PFSK-1 (cell line): ENCODE measurements at regions not wholly inside any gene's neighbourhood (a gene's known extent, or its start where the extent isn't known, plus 50 kb on each side); places are given as distances from the start of the nearest gene placed in this dataset.

Source experiments
- FOXP2 ChIP-seq: optimal IDR thresholded peaks from 2 replicates; pipeline ENCODE3; 2011; ENCODE audit warnings: borderline replicate concordance, control low read depth, inconsistent platforms; ENCODE audit not compliant: insufficient read depth; ENCODE audit errors: extremely low read length, extremely low read depth
- POLR2AphosphoS5 ChIP-seq: IDR thresholded peaks from 2 replicates; pipeline ENCODE4 v1.6.1; 2012; ENCODE audit warnings: low read depth, mild to moderate bottlenecking, control low read depth, low read length, moderate library complexity
- SIN3A ChIP-seq: IDR thresholded peaks from 2 replicates; pipeline ENCODE4 v1.6.1; 2012; ENCODE audit warnings: mild to moderate bottlenecking, low read length, moderate library complexity, borderline replicate concordance; ENCODE audit not compliant: insufficient read depth
- TAF1 ChIP-seq: IDR thresholded peaks from 2 replicates; pipeline ENCODE4 v1.6.1; 2012; ENCODE audit warnings: low read length, control low read depth, borderline replicate concordance; ENCODE audit not compliant: insufficient read depth
- TF ChIP-seq, protein P1 (sequence below), 2 experiments: IDR thresholded peaks; 2 replicates each; pipeline versions ENCODE4 v1.6.1 to v1.8.0; 2011 to 2012; ENCODE audit warnings: low read depth in 2 of 2, low read length in 2 of 2, control low read depth in 1 of 2, inconsistent platforms in 1 of 2, mild to moderate bottlenecking in 1 of 2, moderate library complexity in 1 of 2; ENCODE audit not compliant: insufficient read depth in 1 of 2

DNA sequence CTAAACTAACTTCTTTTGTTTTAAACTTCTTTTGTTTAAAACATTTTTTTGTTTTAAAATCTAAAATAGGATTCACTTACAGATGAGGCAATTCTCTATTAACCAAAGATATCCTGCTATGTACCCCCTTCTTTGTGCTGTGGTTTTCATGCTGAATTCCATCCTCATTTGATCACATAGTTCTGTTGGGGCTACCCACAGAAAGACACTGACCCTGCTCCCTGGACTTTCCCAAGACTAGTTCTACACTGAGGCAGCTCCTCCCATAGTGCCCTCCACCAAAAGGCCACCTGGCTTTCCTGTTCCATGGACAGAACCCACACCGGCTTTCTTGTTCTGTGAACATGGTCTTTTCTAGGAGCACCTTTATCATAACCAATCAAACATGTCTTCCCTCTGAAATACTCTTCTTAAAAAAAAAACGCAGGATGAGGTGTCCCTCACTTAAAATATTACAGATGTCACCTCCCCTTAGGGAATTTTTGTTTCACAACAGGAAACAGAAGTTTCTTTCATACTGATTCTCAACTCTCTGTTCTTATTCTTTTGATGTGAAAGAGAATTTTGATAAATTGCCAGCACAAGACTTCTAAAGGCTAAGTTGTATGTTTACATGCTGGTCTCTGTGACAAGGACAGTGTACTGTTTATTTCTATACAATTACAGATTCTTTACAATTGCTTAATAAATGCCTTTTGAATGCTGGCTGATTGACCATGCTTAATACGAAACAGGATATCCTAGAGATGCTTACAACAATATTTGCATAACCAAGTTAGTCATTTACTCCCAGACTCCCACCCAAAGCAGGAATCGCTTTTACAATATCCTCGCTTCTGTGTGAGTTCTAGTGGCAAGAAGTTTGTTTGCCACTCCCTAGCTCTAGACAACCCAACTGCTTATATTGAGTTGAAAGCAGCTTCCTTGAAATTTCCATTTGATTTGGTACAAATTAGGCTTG is 300.4 kb downstream of the DTWD2 start:
- no peak for TF ChIP-seq FOXP2
- TF ChIP-seq POLR2AphosphoS5 = no peak
- TF ChIP-seq TAF1 = no peak
- no peak for TF ChIP-seq SIN3A
- TF ChIP-seq, protein P1, sequence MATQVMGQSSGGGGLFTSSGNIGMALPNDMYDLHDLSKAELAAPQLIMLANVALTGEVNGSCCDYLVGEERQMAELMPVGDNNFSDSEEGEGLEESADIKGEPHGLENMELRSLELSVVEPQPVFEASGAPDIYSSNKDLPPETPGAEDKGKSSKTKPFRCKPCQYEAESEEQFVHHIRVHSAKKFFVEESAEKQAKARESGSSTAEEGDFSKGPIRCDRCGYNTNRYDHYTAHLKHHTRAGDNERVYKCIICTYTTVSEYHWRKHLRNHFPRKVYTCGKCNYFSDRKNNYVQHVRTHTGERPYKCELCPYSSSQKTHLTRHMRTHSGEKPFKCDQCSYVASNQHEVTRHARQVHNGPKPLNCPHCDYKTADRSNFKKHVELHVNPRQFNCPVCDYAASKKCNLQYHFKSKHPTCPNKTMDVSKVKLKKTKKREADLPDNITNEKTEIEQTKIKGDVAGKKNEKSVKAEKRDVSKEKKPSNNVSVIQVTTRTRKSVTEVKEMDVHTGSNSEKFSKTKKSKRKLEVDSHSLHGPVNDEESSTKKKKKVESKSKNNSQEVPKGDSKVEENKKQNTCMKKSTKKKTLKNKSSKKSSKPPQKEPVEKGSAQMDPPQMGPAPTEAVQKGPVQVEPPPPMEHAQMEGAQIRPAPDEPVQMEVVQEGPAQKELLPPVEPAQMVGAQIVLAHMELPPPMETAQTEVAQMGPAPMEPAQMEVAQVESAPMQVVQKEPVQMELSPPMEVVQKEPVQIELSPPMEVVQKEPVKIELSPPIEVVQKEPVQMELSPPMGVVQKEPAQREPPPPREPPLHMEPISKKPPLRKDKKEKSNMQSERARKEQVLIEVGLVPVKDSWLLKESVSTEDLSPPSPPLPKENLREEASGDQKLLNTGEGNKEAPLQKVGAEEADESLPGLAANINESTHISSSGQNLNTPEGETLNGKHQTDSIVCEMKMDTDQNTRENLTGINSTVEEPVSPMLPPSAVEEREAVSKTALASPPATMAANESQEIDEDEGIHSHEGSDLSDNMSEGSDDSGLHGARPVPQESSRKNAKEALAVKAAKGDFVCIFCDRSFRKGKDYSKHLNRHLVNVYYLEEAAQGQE (IDR thresholded peaks at IDR 0.05; ENCODE audit: insufficient read depth in 1 of 2, low read depth in 2 of 2, low read length in 2 of 2) = no peak

DNA sequence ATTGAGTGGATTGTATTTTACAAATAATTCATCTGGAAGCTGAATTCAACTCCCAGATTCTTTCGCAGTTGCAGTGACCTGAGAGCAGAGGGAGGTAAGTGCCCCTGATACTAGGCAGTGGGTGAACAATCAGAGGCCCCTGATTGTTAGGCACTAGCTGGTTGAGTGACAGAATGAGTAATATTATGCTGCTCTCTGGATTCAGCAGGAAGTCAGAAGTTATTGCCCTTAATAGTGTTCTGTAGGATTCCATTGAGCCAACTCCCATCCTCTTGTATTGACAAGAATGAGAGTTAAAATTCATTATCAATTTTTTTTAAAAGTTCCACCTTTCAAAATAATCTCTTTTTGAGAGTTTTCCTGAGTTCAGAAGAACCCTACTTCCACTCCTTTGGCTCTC is 301.2 kb downstream of the DTWD2 start:
- TF ChIP-seq SIN3A (no peak), FOXP2 (no peak), TAF1 (no peak), POLR2AphosphoS5 (no peak)
- TF ChIP-seq, protein P1 (IDR thresholded peaks at IDR 0.05; ENCODE audit: insufficient read depth in 1 of 2, low read depth in 2 of 2, low read length in 2 of 2) = no peak

DNA sequence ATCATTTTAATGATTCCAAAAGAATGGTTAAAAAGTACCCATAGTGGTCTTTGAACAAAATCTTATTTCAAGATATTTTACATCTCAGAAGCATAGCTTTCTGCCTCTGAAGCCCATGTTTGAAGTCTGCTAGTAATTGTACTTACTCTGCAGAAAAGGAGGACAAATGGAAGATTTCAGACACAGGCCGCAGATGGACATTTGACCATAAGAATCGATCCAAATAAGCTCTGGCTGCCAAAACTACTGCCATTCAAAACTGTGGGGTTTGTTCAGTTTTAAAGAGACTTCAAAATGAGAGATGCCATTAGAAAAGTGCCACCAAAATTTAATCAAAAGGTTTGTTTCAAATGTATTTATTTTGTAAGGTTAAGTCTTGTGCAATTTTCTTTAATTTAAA is 306.7 kb downstream of the DTWD2 start:
- no peak for TF ChIP-seq SIN3A
- TF ChIP-seq, protein P1 (IDR thresholded peaks at IDR 0.05; ENCODE audit: insufficient read depth in 1 of 2, low read depth in 2 of 2, low read length in 2 of 2) = no peak
- TF ChIP-seq TAF1 = no peak
- no peak for TF ChIP-seq FOXP2
- no peak for TF ChIP-seq POLR2AphosphoS5

DNA sequence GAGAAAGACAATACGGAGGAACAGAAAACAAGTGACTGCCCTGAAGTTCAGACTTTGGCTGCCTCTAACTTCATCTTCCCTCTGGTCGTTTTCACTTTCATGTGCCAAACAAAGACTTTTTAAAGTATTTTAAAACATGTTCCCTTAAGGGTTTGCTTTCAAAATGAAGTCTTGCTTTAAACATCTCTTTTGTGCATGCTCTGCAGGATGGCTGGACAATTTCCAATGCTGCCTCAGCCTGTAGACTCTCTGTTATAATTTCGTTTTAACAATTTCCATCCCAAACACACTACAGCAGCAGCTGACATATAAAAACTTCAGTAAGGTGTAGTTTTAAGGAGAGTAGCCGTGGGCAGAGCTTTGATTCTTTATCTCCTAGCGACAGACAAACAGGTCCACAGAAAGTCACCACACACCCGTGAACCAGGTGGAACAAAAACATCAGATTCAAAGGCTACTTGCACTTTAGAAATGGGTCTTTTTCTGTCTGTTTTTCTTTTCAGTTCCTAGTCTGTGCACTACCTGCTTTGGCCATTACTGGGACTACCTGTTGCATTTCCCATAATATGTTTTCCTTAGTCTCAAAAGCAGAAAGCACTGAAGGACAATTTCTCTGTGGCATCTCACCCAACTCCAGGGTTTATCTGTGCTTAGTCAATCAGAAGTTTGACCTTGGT is 308.9 kb downstream of the DTWD2 start:
- TF ChIP-seq FOXP2 = no peak
- TF ChIP-seq SIN3A = no peak
- TF ChIP-seq, protein P1 (IDR thresholded peaks at IDR 0.05; ENCODE audit: insufficient read depth in 1 of 2, low read depth in 2 of 2, low read length in 2 of 2) = no peak
